Muscle of leg (tissue), 3 donors: ENCODE measurements at regions not wholly inside any gene's neighbourhood (a gene's known extent, or its start where the extent isn't known, plus 50 kb on each side); places are given as distances from the start of the nearest gene placed in this dataset.
A peak's percentile ranks its signal among the peaks of the same experiment; 100 is the strongest.

Experiments
- DNase-seq: peaks from one replicate; pipeline ENCODE4 v3.0.0; 2013
- H3K27ac ChIP-seq: one replicate; pipeline ENCODE4 v1.5.1; 2013; ENCODE audit warnings: mild to moderate bottlenecking, low read length, control low read depth
- H3K27me3 ChIP-seq: one replicate; pipeline ENCODE4 v1.6.1; 2013; ENCODE audit warnings: low read length; ENCODE audit not compliant: control insufficient read depth, insufficient read depth
- H3K36me3 ChIP-seq: one replicate; pipeline ENCODE4 v1.6.1; 2013; ENCODE audit warnings: low read length; ENCODE audit not compliant: control insufficient read depth, insufficient read depth
- H3K4me1 ChIP-seq: one replicate; pipeline ENCODE4 v1.6.1; 2013; ENCODE audit warnings: low read length; ENCODE audit not compliant: control insufficient read depth, insufficient read depth
- H3K4me3 ChIP-seq: one replicate; pipeline ENCODE4 v1.5.1; 2013; ENCODE audit warnings: low read length, control low read depth
- H3K9me3 ChIP-seq: replicated peaks from 2 replicates; pipeline ENCODE4 v1.6.1; 2013; ENCODE audit warnings: low read depth, low read length; ENCODE audit not compliant: control insufficient read depth
- WGBS: methylation state at CpG from one replicate; pipeline ENCODE4 v1.1.5; 2013; ENCODE audit warnings: missing lambda C conversion rate; ENCODE audit not compliant: insufficient coverage; 5-methylcytosine and 5-hydroxymethylcytosine counted together

- Histone ChIP-seq H3K4me1 (no peaks in the 10 kb centered on the region), H3K27ac (no peak overlapping the region), H3K4me3 (no peak overlapping the region), H3K9me3 (no peaks in the 10 kb centered on the region), H3K36me3 (no peaks in the 10 kb centered on the region), H3K27me3 (no peaks in the 10 kb centered on the region)
- no CpG with 5 or more reads among the region's 2 CpGs for WGBS
- peak; percentile 88 for DNase-seq
Observed at GRCh38 chr4:147118528-147118927, 172.9 kb upstream of the TTC29 start.

- H3K4me1 ChIP-seq = no peaks in the 10 kb centered on the region
- no peak overlapping the region for H3K27ac ChIP-seq
- no peaks in the 10 kb centered on the region for H3K9me3 ChIP-seq
- no peaks in the 10 kb centered on the region for H3K27me3 ChIP-seq
- no peak overlapping the region for H3K4me3 ChIP-seq
- H3K36me3 ChIP-seq = no peaks in the 10 kb centered on the region
- no peak for DNase-seq
Observed at GRCh38 chr4:147122685-147123084, 177.0 kb upstream of the TTC29 start.

DNA sequence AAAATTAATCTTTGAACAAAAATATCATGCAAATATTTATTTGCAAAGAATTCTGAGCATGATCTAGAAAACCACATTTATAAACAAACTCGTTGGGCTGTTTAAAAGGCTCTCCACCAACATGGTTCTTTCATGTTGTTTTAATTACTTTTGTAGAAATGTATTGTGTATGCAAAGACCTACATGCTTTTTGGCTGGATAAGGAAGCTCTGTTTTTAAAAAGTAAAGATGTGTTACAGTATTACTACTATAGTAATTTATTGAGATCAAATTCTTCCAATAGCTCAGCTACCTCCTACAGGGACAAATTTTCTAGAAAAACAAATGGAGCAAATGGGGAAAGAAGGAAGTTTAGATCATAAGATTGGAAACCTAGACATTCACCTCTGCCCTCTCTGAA, 177.5 kb upstream of the TTC29 start:
- no peak overlapping the region for H3K27ac ChIP-seq
- no CpG with 5 or more reads among the region's 1 CpG for WGBS
- no peak for DNase-seq
- H3K9me3 ChIP-seq = no peaks in the 10 kb centered on the region
- H3K27me3 ChIP-seq = no peaks in the 10 kb centered on the region
- H3K36me3 ChIP-seq = no peaks in the 10 kb centered on the region
- no peaks in the 10 kb centered on the region for H3K4me1 ChIP-seq
- H3K4me3 ChIP-seq = no peak overlapping the region

DNA sequence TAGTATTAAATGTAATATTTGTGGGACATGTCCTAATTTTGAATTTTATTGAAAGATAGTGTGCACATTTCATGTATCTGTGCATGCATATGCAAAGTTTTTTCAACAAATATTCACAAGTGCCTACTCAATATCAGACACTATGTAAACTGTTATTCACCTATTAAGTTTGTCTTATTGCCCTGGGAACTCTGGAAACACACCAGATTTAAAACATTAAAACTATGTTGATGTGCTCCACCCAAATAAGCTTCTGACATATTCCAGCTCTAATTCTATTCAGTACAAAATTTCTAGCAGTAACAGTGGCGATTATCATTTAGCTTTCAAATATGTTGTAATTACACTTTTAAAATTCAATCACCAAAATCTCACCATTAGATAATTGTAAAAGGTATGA, 183.1 kb upstream of the TTC29 start:
- no CpG with 5 or more reads among the region's 1 CpG for WGBS
- Histone ChIP-seq H3K4me3 (no peak overlapping the region), H3K27ac (no peak overlapping the region), H3K36me3 (no peaks in the 10 kb centered on the region), H3K27me3 (no peaks in the 10 kb centered on the region), H3K9me3 (no peaks in the 10 kb centered on the region), H3K4me1 (no peaks in the 10 kb centered on the region)
- DNase-seq = no peak

GRCh38 chr4:147129687-147130086, 184.0 kb upstream of the TTC29 start:
- Histone ChIP-seq H3K4me1 (no peaks in the 10 kb centered on the region), H3K9me3 (no peaks in the 10 kb centered on the region), H3K27ac (no peak overlapping the region), H3K4me3 (no peak overlapping the region), H3K27me3 (no peaks in the 10 kb centered on the region), H3K36me3 (no peaks in the 10 kb centered on the region)
- DNase-seq = no peak
- 50% methylated on average over 1 of the region's 2 CpGs for WGBS

DNA sequence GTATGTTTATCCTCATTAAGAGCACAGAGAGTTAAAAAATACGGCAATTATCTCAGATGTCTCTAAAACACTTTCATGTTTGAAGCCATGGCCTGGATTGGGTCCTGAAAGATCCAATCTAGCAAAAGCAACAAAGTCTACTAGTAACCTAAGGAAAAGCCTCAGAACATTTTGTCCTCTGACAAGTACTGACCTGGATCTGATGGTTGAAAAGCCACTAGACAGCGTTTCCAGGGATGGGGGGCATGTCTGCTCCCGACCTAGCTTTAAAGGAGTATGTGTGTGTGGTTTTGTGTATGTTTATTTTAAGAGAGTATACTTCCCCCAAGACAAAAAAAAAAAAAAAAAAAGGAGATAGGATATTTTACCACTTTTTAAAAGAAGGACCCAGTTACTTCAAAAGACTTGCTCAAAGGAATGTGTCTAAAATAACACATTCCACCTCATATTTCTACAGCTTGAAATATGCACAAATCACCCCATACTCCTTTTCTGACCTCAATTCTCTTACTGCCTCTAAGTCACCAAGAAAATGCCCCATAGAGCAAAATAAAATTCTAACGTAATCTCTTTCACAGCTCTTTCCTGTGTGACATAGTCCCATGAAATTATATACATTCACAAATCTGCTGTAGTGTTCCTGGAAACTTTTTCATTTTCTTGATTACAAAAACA, 189.0 kb upstream of the TTC29 start:
- no peaks in the 10 kb centered on the region for H3K36me3 ChIP-seq

DNA sequence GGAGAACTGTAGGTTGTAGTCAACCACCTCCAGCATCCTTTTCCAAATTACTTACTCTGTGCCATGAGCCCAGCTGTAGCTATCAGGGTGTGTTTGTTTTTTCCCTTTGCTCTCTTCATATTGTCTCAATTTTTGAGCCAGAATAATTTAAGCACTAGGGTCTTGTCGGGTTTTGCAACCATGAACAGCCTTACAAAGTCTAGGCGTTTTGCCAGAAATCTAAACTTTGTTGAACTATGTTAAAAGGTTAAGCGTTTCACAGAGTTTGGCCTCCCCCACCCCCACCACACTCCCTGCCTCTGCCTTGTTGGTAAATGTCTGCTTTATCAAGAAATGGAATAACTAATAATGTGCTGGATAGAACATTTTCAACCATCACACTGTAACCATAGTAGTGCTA, 190.6 kb upstream of the TTC29 start:
- WGBS = no CpG with 5 or more reads among the region's 3 CpGs
- Histone ChIP-seq H3K9me3 (no peaks in the 10 kb centered on the region), H3K27ac (peak overlapping the region; percentile 80), H3K36me3 (no peaks in the 10 kb centered on the region), H3K27me3 (no peaks in the 10 kb centered on the region), H3K4me1 (no peaks in the 10 kb centered on the region), H3K4me3 (no peak overlapping the region)
- DNase-seq = peak; percentile 86

More for the DNA sequence above, 189.0 kb upstream of the TTC29 start:
- H3K27ac ChIP-seq = no peak overlapping the region
- no peaks in the 10 kb centered on the region for H3K9me3 ChIP-seq
- no peak overlapping the region for H3K4me3 ChIP-seq
- DNase-seq = no peak
- H3K27me3 ChIP-seq = no peaks in the 10 kb centered on the region
- no CpG with 5 or more reads among the region's 4 CpGs for WGBS
- no peaks in the 10 kb centered on the region for H3K4me1 ChIP-seq

DNA sequence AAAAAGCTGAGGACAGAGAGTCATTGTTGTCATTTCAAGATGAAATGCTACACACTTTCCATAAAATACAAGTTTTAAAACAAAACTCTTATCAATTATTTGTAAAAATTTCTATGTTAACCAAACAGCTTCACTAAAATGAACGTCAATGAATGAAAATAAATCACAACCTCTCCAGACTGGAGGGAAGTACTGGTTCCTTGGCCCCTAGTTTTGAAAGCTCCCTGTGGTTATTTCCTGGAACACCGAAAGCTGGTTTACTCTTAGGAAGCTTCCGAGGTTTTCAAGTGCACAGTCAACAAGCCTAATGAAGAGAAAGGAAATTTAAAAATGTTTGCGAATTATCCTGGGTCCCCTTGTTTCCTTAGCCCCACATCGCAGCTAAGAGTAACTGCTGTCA, 191.1 kb upstream of the TTC29 start:
- Histone ChIP-seq H3K4me1 (no peaks in the 10 kb centered on the region), H3K9me3 (no peaks in the 10 kb centered on the region), H3K27ac (peak overlapping the region; percentile 80), H3K36me3 (no peaks in the 10 kb centered on the region), H3K4me3 (no peak overlapping the region), H3K27me3 (no peaks in the 10 kb centered on the region)
- 74% methylated on average over 2 of the region's 5 CpGs for WGBS
- DNase-seq = no peak

DNA sequence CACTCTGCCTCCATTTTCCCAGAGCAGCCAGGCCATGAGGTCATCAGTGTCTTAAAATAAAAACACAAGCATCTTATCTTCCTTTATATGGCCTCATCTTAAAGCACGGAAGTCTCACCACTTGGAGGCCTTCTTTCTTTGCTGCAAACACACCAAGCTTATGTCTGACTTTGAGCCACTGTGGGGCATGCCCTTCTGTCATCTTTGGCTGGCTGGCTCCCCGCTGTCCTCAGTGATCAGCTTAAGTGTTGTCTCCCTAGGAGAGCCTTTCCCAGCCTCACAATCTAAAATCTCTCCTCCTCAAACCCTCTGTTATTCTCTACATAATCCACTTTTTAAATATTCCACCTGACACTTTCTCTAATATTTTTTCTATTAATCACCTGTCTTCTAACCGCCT, 191.6 kb upstream of the TTC29 start:
- 89% methylated on average over 2 of the region's 3 CpGs for WGBS
- Histone ChIP-seq H3K27ac (peak overlapping the region; percentile 80), H3K27me3 (no peaks in the 10 kb centered on the region), H3K36me3 (no peaks in the 10 kb centered on the region), H3K4me3 (no peak overlapping the region), H3K9me3 (no peaks in the 10 kb centered on the region), H3K4me1 (no peaks in the 10 kb centered on the region)
- no peak for DNase-seq

DNA sequence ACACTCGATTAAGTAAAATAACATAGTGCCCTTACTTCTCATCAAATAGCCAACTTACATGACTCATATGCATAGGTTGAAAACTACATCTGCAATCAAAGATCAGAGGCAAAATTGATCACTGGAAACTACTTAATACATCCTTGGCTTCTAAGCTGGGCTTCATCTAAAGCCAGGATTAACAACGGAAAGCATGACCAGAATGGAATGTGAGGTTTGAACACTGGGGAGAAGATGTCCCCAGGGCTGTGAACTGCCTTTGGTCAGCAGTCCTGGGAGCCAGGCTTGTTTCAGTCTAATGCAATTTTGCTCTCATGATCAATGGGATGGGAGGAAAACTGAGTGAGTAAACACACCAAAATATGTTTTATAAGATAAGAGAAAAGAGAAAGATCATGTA, 192.5 kb upstream of the TTC29 start:
- H3K27ac ChIP-seq = no peak overlapping the region
- no CpG with 5 or more reads among the region's 2 CpGs for WGBS
- no peaks in the 10 kb centered on the region for H3K4me1 ChIP-seq
- no peaks in the 10 kb centered on the region for H3K27me3 ChIP-seq
- no peaks in the 10 kb centered on the region for H3K9me3 ChIP-seq
- no peak for DNase-seq
- H3K4me3 ChIP-seq = no peak overlapping the region
- H3K36me3 ChIP-seq = no peaks in the 10 kb centered on the region
